ENCODE measurements at regions not wholly inside any gene's neighbourhood (a gene's known extent, or its start where the extent isn't known, plus 50 kb on each side); places are given as distances from the start of the nearest gene placed in this dataset.

GRCh38 chr10:76666891-76667290, 970.7 kb downstream of the KCNMA1 start:
- TF ChIP-seq CTCF (IDR thresholded peaks at IDR 0.05) (no peak), POLR2A (IDR thresholded peaks at IDR 0.05) (no peak)
- Histone ChIP-seq H3K4me3 (replicated peaks in 1 of 3) (no peak overlapping the region), H3K36me3 (no peaks in the 10 kb centered on the region), H3K27ac (no peak overlapping the region), H3K9me3 (no peaks in the 10 kb centered on the region), H3K4me1 (no peaks in the 10 kb centered on the region), H3K27me3 (no peaks in the 10 kb centered on the region)
- WGBS, 2 donors: 68 to 80% methylated on average over 1 of the region's 1 CpG
- no peak for DNase-seq
- intact Hi-C loops (cut with DNase I): no loop called here

- no peaks in the 10 kb centered on the region for H3K27me3 ChIP-seq
- no peaks in the 10 kb centered on the region for H3K4me1 ChIP-seq
- WGBS, 2 donors: 94 to 95% methylated on average over 4 of the region's 4 CpGs
- DNase-seq: no peak
- H3K27ac ChIP-seq: no peak overlapping the region
- no peak for TF ChIP-seq CTCF (IDR thresholded peaks at IDR 0.05)
- TF ChIP-seq POLR2A (IDR thresholded peaks at IDR 0.05): no peak
- intact Hi-C loops (cut with DNase I): no loop called here
- H3K9me3 ChIP-seq: no peaks in the 10 kb centered on the region
- no peaks in the 10 kb centered on the region for H3K36me3 ChIP-seq
- H3K4me3 ChIP-seq (replicated peaks in 1 of 3): no peak overlapping the region
Measured at GRCh38 chr10:76665029-76665428, 972.6 kb downstream of the KCNMA1 start.

GRCh38 chr10:76657337-76658012, 980.1 kb downstream of the KCNMA1 start:
- DNase-seq: no peak
- Histone ChIP-seq H3K27ac (no peak overlapping the region), H3K27me3 (no peaks in the 10 kb centered on the region), H3K4me1 (no peaks in the 10 kb centered on the region), H3K36me3 (no peaks in the 10 kb centered on the region), H3K4me3 (replicated peaks in 1 of 3) (no peak overlapping the region), H3K9me3 (no peaks in the 10 kb centered on the region)
- TF ChIP-seq POLR2A (IDR thresholded peaks at IDR 0.05) (no peak), CTCF (IDR thresholded peaks at IDR 0.05) (no peak)
- intact Hi-C loops (cut with DNase I): no loop called here

GRCh38 chr10:76651154-76651553, 986.5 kb downstream of the KCNMA1 start:
- no peaks in the 10 kb centered on the region for H3K27me3 ChIP-seq
- no peak overlapping the region for H3K4me3 ChIP-seq (replicated peaks in 1 of 3)
- no peak for DNase-seq
- H3K4me1 ChIP-seq: no peaks in the 10 kb centered on the region
- intact Hi-C loops (cut with DNase I): no loop called here
- H3K9me3 ChIP-seq: no peaks in the 10 kb centered on the region
- no peak for TF ChIP-seq POLR2A (IDR thresholded peaks at IDR 0.05)
- TF ChIP-seq CTCF (IDR thresholded peaks at IDR 0.05): no peak
- H3K36me3 ChIP-seq: no peaks in the 10 kb centered on the region
- 85 to 86% methylated on average over 4 of the region's 4 CpGs for WGBS, 2 donors
- H3K27ac ChIP-seq: no peak overlapping the region

GRCh38 chr10:76649723-76650127, 987.9 kb downstream of the KCNMA1 start:
- Histone ChIP-seq H3K4me3 (replicated peaks in 1 of 3) (no peak overlapping the region), H3K36me3 (no peaks in the 10 kb centered on the region), H3K9me3 (no peaks in the 10 kb centered on the region), H3K27ac (no peak overlapping the region), H3K27me3 (no peaks in the 10 kb centered on the region), H3K4me1 (no peaks in the 10 kb centered on the region)
- 62 to 65% methylated on average over 3 of the region's 3 CpGs for WGBS, 2 donors
- TF ChIP-seq CTCF (IDR thresholded peaks at IDR 0.05) (no peak), POLR2A (IDR thresholded peaks at IDR 0.05) (no peak)
- intact Hi-C loops (cut with DNase I): no loop called here
- no peak for DNase-seq

Data from thyroid gland (tissue), 4 donors.